Germinal center (tissue), 1 donor: ENCODE measurements at regions not wholly inside any gene's neighbourhood (a gene's known extent, or its start where the extent isn't known, plus 50 kb on each side); places are given as distances from the start of the nearest gene placed in this dataset.
"Not testable (repeated sequence)": the region's sequence is repeated elsewhere in the genome, so short reads cannot be mapped to it uniquely, and the experiment has no call there.

Source experiments
- DNase-seq: peaks from one replicate; pipeline ENCODE4 v3.0.0; 2012; ENCODE audit warnings: mixed read lengths, low spot score

GRCh38 chr1:66424530-66424929, 109.4 kb upstream of the SGIP1 start:
- DNase-seq: not testable (repeated sequence)

- no peak for DNase-seq
Measured at GRCh38 chr1:66426239-66426853, 107.6 kb upstream of the SGIP1 start.

GRCh38 chr1:66430815-66431214, 103.1 kb upstream of the SGIP1 start:
- not testable (repeated sequence) for DNase-seq

- DNase-seq: no peak
Measured at GRCh38 chr1:66431999-66432398, 102.0 kb upstream of the SGIP1 start.

GRCh38 chr1:66433611-66434010, 100.3 kb upstream of the SGIP1 start:
- no peak for DNase-seq

- DNase-seq: no peak
Measured at GRCh38 chr1:66434096-66434495, 99.9 kb upstream of the SGIP1 start.

GRCh38 chr1:66435541-66435940, 98.4 kb upstream of the SGIP1 start:
- DNase-seq: no peak

- peak; percentile 42 for DNase-seq
Measured at GRCh38 chr1:66436378-66437135, 97.4 kb upstream of the SGIP1 start.

GRCh38 chr1:66437136-66437401, 96.9 kb upstream of the SGIP1 start:
- no peak for DNase-seq

GRCh38 chr1:66438062-66438461, 95.9 kb upstream of the SGIP1 start:
- no peak for DNase-seq

GRCh38 chr1:66438501-66438900, 95.5 kb upstream of the SGIP1 start:
- DNase-seq: no peak

- peak; percentile 10 for DNase-seq
Measured at GRCh38 chr1:66439031-66439740, 94.8 kb upstream of the SGIP1 start.

- DNase-seq: no peak
Measured at GRCh38 chr1:66443793-66444192, 90.2 kb upstream of the SGIP1 start.

- no peak for DNase-seq
Measured at GRCh38 chr1:66444438-66445265, 89.3 kb upstream of the SGIP1 start.

GRCh38 chr1:66445492-66446181, 88.3 kb upstream of the SGIP1 start:
- peak; percentile 21 for DNase-seq

- peak; percentile 68 for DNase-seq
Measured at GRCh38 chr1:66446261-66447001, 87.5 kb upstream of the SGIP1 start.

GRCh38 chr1:66450043-66450514, 83.9 kb upstream of the SGIP1 start:
- no peak for DNase-seq

GRCh38 chr1:66450847-66451246, 83.1 kb upstream of the SGIP1 start:
- DNase-seq: no peak

- no peak for DNase-seq
Measured at GRCh38 chr1:66452162-66452561, 81.8 kb upstream of the SGIP1 start.

GRCh38 chr1:66452982-66453381, 81.0 kb upstream of the SGIP1 start:
- DNase-seq: no peak

- DNase-seq: no peak
Measured at GRCh38 chr1:66455446-66455845, 78.5 kb upstream of the SGIP1 start.
